Neutrophil (primary cell): ENCODE measurements at regions not wholly inside any gene's neighbourhood (a gene's known extent, or its start where the extent isn't known, plus 50 kb on each side); places are given as distances from the start of the nearest gene placed in this dataset.

Experiments
- H3K27ac ChIP-seq: fragments of 200-600 bp; sonication (generic); 2 replicates; pipeline ENCODE4 v1.5.1; 2016; ENCODE audit warnings: mild to moderate bottlenecking, moderate library complexity
- H3K27me3 ChIP-seq: fragments of 200-600 bp; sonication (generic); 2 replicates; pipeline ENCODE4 v1.6.0; 2016; ENCODE audit warnings: mild to moderate bottlenecking
- H3K36me3 ChIP-seq: fragments of 200-600 bp; sonication (generic); 2 replicates; pipeline ENCODE4 v1.5.1; 2017
- H3K4me1 ChIP-seq, 2 experiments: fragments of 200-600 bp in 1 of 2; sonication (generic) in 1 of 2; 1 replicate in 1 of 2; 2 replicates in 1 of 2; pipeline versions ENCODE4 v1.5.1 to v1.6.1; 2013 to 2016; ENCODE audit warnings: low read depth in 1 of 2, low read length in 1 of 2, mild to moderate bottlenecking in 1 of 2, moderate library complexity in 1 of 2; ENCODE audit not compliant: control insufficient read depth in 1 of 2, insufficient read depth in 1 of 2
- H3K4me3 ChIP-seq, 2 experiments: fragments of 200-600 bp in 1 of 2; sonication (generic) in 1 of 2; 1 replicate in 1 of 2; 2 replicates in 1 of 2; pipeline ENCODE4 v1.5.1; 2013 to 2016; ENCODE audit warnings: low read depth in 1 of 2, low read length in 1 of 2, mild to moderate bottlenecking in 1 of 2, moderate library complexity in 1 of 2
- H3K9me3 ChIP-seq: fragments of 200-600 bp; sonication (generic); 2 replicates; pipeline ENCODE4 v1.5.1; 2016
- TF ChIP-seq, protein P1 (sequence below): fragments of 200-600 bp; sonication (generic); IDR thresholded peaks from 2 replicates; pipeline ENCODE4 v1.5.1; 2016; ENCODE audit warnings: antibody characterized with exemption

GRCh38 chr9:30972654-30973053, 1411.8 kb upstream of the ACO1 start:
- TF ChIP-seq, protein P1, sequence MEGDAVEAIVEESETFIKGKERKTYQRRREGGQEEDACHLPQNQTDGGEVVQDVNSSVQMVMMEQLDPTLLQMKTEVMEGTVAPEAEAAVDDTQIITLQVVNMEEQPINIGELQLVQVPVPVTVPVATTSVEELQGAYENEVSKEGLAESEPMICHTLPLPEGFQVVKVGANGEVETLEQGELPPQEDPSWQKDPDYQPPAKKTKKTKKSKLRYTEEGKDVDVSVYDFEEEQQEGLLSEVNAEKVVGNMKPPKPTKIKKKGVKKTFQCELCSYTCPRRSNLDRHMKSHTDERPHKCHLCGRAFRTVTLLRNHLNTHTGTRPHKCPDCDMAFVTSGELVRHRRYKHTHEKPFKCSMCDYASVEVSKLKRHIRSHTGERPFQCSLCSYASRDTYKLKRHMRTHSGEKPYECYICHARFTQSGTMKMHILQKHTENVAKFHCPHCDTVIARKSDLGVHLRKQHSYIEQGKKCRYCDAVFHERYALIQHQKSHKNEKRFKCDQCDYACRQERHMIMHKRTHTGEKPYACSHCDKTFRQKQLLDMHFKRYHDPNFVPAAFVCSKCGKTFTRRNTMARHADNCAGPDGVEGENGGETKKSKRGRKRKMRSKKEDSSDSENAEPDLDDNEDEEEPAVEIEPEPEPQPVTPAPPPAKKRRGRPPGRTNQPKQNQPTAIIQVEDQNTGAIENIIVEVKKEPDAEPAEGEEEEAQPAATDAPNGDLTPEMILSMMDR = no peak
- Histone ChIP-seq H3K27me3 (no peaks in the 10 kb centered on the region), H3K4me1 (no peaks in the 10 kb centered on the region), H3K27ac (no peak overlapping the region), H3K4me3 (no peak overlapping the region), H3K9me3 (no peaks in the 10 kb centered on the region), H3K36me3 (no peaks in the 10 kb centered on the region)

GRCh38 chr9:30977965-30978364, 1406.5 kb upstream of the ACO1 start:
- TF ChIP-seq, protein P1 = no peak
- H3K4me3 ChIP-seq = no peak overlapping the region
- H3K9me3 ChIP-seq = no peaks in the 10 kb centered on the region
- no peaks in the 10 kb centered on the region for H3K27me3 ChIP-seq
- H3K36me3 ChIP-seq = no peaks in the 10 kb centered on the region
- no peaks in the 10 kb centered on the region for H3K4me1 ChIP-seq
- H3K27ac ChIP-seq = no peak overlapping the region

GRCh38 chr9:30982301-30982700, 1402.1 kb upstream of the ACO1 start:
- TF ChIP-seq, protein P1 = no peak
- H3K27ac ChIP-seq = no peak overlapping the region
- no peaks in the 10 kb centered on the region for H3K27me3 ChIP-seq
- no peaks in the 10 kb centered on the region for H3K36me3 ChIP-seq
- H3K4me3 ChIP-seq = no peak overlapping the region
- H3K4me1 ChIP-seq = no peaks in the 10 kb centered on the region
- H3K9me3 ChIP-seq = no peaks in the 10 kb centered on the region

DNA sequence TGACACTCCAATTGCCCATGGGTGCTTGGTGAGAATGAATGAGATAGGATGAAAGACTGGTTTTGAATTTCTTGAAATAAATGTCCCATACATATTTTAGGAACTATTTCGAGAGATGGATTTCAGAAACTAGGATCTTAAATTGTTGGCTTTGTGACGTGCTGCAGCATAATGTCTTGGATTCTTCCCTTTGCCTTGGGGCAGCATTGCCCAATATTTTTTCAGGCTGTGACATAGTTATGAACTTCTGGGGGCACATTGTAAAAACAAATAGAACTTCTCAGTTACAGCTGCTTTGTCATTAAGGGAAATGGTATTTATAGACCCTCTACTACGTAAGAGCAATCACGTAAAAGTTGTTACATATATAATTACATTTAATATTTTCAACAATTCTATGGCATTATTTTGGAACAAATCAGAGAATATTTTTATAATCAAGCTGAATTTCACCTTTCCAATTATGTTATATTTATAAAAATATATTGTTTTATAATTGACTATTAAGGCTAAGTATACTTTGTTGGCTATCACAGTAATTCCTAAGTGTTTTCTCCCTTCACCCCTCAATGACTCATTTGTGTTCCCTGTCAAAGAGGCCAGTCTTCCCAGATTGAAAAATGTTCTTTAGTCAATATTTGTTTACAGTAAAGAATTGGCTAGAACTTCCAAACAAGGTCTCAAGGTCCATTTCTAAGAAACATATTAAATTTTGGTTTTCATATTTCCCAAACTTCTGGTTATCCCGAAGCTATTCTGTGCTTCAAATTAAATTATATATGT, 1388.3 kb upstream of the ACO1 start:
- H3K4me1 ChIP-seq = no peaks in the 10 kb centered on the region
- no peak overlapping the region for H3K27ac ChIP-seq
- no peaks in the 10 kb centered on the region for H3K36me3 ChIP-seq
- no peak overlapping the region for H3K4me3 ChIP-seq
- H3K27me3 ChIP-seq = no peaks in the 10 kb centered on the region
- TF ChIP-seq, protein P1 = no peak
- H3K9me3 ChIP-seq = no peaks in the 10 kb centered on the region

GRCh38 chr9:30996761-30997160, 1387.7 kb upstream of the ACO1 start:
- H3K27ac ChIP-seq = no peak overlapping the region
- TF ChIP-seq, protein P1 = no peak
- H3K9me3 ChIP-seq = no peaks in the 10 kb centered on the region
- H3K36me3 ChIP-seq = no peaks in the 10 kb centered on the region
- H3K4me1 ChIP-seq = no peaks in the 10 kb centered on the region
- H3K27me3 ChIP-seq = no peaks in the 10 kb centered on the region
- H3K4me3 ChIP-seq = no peak overlapping the region
